ENCODE measurements at regions not wholly inside any gene's neighbourhood (a gene's known extent, or its start where the extent isn't known, plus 50 kb on each side); places are given as distances from the start of the nearest gene placed in this dataset.

DNA sequence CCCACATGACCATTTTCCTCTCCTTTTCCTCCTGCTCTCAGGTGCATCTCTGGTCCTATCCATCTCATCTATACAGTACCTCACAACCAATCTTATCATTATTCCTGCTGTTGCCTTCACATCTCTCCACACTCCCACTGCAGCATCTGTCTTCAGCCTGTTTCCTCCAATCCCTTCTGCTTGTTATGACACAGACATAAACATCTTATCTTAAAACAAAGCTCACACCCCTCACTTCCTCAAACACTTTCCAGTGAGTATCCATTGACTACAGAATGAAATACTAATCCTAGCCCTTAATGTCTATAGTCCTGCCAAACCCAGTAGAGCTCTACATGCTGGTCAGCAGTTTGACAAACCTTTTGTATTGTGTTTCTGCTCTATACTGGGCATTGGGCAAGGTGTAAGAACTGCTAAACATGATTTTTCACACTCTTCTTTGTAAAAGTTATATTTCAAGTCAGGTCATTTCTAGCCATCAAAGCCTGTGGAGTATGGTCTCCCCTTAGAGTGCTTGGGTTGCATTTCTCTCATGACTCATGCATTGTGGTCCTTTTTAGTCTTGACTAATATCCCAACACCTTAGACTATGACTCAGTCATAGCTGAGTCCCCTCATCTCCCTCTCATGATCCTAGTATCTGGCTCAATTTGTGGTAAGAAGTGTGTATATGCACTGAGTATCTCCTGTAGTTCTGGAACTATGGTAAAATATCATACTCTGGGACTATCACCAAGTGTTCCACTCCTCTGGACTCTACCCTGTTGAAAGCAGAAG lies 187.0 kb downstream of the CYRIA start:
- ATAC-seq (no peak), DNase-seq (no peak)
- Mint-ChIP-seq H3K27ac (no peak overlapping the region), H3K4me1 (no peaks in the 10 kb centered on the region), H3K4me3 (no peak overlapping the region), H3K27me3 (peaks cover 6% of the 10 kb centered on the region), H3K36me3 (ENCODE audit: low read depth) (no peaks in the 10 kb centered on the region)
- no peaks in the 10 kb centered on the region for H3K9me3 ChIP-seq (ENCODE audit: control insufficient read depth, low read length, poor library complexity, severe bottlenecking)

GRCh38 chr2:16477648-16478047 lies 188.0 kb downstream of the CYRIA start:
- DNase-seq (no peak), ATAC-seq (no peak)
- Mint-ChIP-seq H3K36me3 (ENCODE audit: low read depth) (no peaks in the 10 kb centered on the region), H3K4me3 (no peak overlapping the region), H3K27ac (no peak overlapping the region), H3K27me3 (no peaks in the 10 kb centered on the region), H3K4me1 (no peaks in the 10 kb centered on the region)
- H3K9me3 ChIP-seq (ENCODE audit: control insufficient read depth, low read length, poor library complexity, severe bottlenecking) = no peaks in the 10 kb centered on the region

- H3K4me1 Mint-ChIP-seq = no peaks in the 10 kb centered on the region
- no peaks in the 10 kb centered on the region for H3K27me3 Mint-ChIP-seq
- no peak overlapping the region for H3K4me3 Mint-ChIP-seq
- H3K27ac Mint-ChIP-seq = no peak overlapping the region
- ATAC-seq (no peak), DNase-seq (no peak)
- H3K36me3 Mint-ChIP-seq (ENCODE audit: low read depth) = no peaks in the 10 kb centered on the region
- no peaks in the 10 kb centered on the region for H3K9me3 ChIP-seq (ENCODE audit: control insufficient read depth, low read length, poor library complexity, severe bottlenecking)
These were observed 188.8 kb downstream of the CYRIA start for GRCh38 chr2:16476866-16477265.

DNA sequence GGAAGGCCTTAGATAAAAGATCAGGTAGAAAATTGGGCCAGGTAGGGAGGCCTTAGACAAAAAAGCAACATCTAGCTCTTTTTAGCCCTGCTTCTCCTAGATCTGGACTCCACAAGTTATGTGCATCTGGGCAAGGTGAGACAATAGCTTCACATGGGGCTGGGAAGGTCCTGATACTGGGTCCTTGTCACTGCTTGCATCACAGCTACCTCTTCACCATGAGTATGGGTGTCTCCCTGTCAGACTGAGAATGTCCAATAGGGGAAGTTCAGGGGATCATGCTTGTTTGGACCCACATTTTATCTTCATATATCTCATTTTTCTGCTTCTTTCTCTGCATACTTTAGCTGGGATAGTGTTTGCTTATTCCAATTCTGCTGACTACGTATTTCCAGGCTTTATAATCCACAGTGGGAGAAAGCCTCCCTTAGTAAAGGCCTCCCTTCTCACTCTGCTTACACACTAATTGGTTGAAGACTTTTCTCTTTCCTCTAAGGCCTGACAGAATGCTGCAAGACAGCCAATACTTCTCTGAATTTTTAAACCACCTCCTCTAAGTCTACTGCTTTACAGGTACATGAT lies 189.6 kb downstream of the CYRIA start:
- H3K27ac Mint-ChIP-seq = no peak overlapping the region
- no peaks in the 10 kb centered on the region for H3K27me3 Mint-ChIP-seq
- H3K4me1 Mint-ChIP-seq = no peaks in the 10 kb centered on the region
- ATAC-seq = no peak
- no peaks in the 10 kb centered on the region for H3K9me3 ChIP-seq (ENCODE audit: control insufficient read depth, low read length, poor library complexity, severe bottlenecking)
- DNase-seq = no peak
- no peak overlapping the region for H3K4me3 Mint-ChIP-seq
- no peaks in the 10 kb centered on the region for H3K36me3 Mint-ChIP-seq (ENCODE audit: low read depth)

- Mint-ChIP-seq H3K27ac (no peak overlapping the region), H3K4me3 (no peak overlapping the region), H3K36me3 (ENCODE audit: low read depth) (no peaks in the 10 kb centered on the region), H3K27me3 (no peaks in the 10 kb centered on the region), H3K4me1 (no peaks in the 10 kb centered on the region)
- ATAC-seq (no peak), DNase-seq (no peak)
- no peaks in the 10 kb centered on the region for H3K9me3 ChIP-seq (ENCODE audit: control insufficient read depth, low read length, poor library complexity, severe bottlenecking)
These were observed 190.0 kb downstream of the CYRIA start for GRCh38 chr2:16475586-16475985.

DNA sequence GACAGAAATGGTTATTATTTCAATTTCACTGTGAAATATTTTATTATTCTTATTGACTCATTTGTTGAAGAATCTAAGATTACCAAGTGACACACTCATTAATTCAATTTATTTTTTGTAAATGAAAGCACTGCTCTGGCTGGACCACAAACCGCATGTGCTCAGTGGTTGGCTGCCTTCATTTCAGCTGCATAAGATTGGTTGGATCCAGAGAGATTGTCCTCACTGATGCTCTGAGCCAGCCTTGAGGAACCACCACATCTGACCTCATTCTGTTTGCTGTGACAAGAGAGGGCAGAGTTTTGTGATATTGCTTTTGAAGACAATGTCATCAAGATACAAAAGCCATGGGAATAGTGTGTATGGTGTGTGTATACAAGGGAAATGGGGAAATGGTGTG lies 192.1 kb downstream of the CYRIA start:
- Mint-ChIP-seq H3K4me1 (no peaks in the 10 kb centered on the region), H3K27me3 (no peaks in the 10 kb centered on the region), H3K4me3 (no peak overlapping the region), H3K27ac (no peak overlapping the region), H3K36me3 (ENCODE audit: low read depth) (no peaks in the 10 kb centered on the region)
- no peak for DNase-seq
- no peak for ATAC-seq
- no peaks in the 10 kb centered on the region for H3K9me3 ChIP-seq (ENCODE audit: control insufficient read depth, low read length, poor library complexity, severe bottlenecking)

DNA sequence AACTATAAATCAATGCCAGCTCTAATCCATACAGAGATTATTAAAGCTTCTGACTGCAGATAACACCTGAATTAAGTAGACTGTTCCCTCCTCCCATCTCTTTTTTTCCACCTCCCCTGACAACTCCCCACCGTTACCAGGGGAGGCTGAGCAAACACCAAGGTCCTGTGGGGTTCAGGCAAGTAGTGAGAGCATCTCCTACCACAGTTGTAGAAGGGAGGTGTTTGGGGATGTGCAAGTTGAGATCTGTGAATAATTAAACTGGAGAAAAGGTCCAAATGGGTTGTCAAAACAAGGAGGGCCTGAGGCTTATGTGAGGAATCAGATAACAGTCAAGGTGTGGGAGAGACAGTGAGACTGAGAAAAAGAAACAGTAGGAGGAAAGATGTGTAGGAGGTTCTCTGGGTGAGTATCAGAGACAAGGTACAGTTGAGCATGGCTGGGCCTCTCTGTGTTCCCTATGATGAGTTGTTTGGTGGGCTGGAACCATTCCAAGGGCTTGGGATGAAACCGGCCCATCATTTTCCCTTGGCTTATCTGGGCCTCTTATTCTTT lies 194.6 kb downstream of the CYRIA start:
- no peaks in the 10 kb centered on the region for H3K27me3 Mint-ChIP-seq
- DNase-seq = no peak
- ATAC-seq = no peak
- H3K27ac Mint-ChIP-seq = no peak overlapping the region
- no peaks in the 10 kb centered on the region for H3K9me3 ChIP-seq (ENCODE audit: control insufficient read depth, low read length, poor library complexity, severe bottlenecking)
- no peaks in the 10 kb centered on the region for H3K36me3 Mint-ChIP-seq (ENCODE audit: low read depth)
- H3K4me1 Mint-ChIP-seq = no peaks in the 10 kb centered on the region
- H3K4me3 Mint-ChIP-seq = no peak overlapping the region

GRCh38 chr2:16466821-16467151 lies 198.8 kb downstream of the CYRIA start:
- H3K9me3 ChIP-seq (ENCODE audit: control insufficient read depth, low read length, poor library complexity, severe bottlenecking) = no peaks in the 10 kb centered on the region
- ATAC-seq (no peak), DNase-seq (no peak)
- no peaks in the 10 kb centered on the region for H3K36me3 Mint-ChIP-seq (ENCODE audit: low read depth)
- no peak overlapping the region for H3K27ac Mint-ChIP-seq
- H3K27me3 Mint-ChIP-seq = no peaks in the 10 kb centered on the region
- no peaks in the 10 kb centered on the region for H3K4me1 Mint-ChIP-seq
- no peak overlapping the region for H3K4me3 Mint-ChIP-seq

GRCh38 chr2:16466133-16466820 lies 199.4 kb downstream of the CYRIA start:
- Mint-ChIP-seq H3K4me3 (no peak overlapping the region), H3K4me1 (no peaks in the 10 kb centered on the region), H3K27ac (no peak overlapping the region), H3K27me3 (no peaks in the 10 kb centered on the region), H3K36me3 (ENCODE audit: low read depth) (no peaks in the 10 kb centered on the region)
- H3K9me3 ChIP-seq (ENCODE audit: control insufficient read depth, low read length, poor library complexity, severe bottlenecking) = no peaks in the 10 kb centered on the region
- ATAC-seq (no peak), DNase-seq (no peak)

DNA sequence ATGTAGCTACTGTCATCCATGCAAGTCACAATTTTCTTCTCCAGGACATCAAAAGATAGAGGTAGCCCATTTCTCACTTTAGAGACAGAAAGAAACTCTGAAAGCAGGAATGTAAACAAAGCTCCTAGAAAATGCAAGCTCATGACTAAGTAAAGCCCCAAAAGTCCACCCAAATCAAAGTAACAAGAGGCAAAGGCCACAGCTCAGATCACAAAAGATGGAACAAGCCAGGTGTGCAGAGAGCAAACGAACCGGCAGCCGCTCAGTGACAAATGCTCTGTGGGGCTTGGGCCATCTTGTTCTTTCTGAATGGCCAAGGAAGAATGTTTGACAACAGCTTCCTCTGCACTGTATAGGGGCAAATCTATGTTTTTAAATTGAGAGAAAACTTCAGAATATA lies 201.0 kb downstream of the CYRIA start:
- Mint-ChIP-seq H3K36me3 (ENCODE audit: low read depth) (no peaks in the 10 kb centered on the region), H3K27me3 (peaks cover 3% of the 10 kb centered on the region), H3K4me1 (no peaks in the 10 kb centered on the region), H3K4me3 (no peak overlapping the region), H3K27ac (no peak overlapping the region)
- no peak for ATAC-seq
- H3K9me3 ChIP-seq (ENCODE audit: control insufficient read depth, low read length, poor library complexity, severe bottlenecking) = no peaks in the 10 kb centered on the region
- DNase-seq = no peak

GRCh38 chr2:16462958-16463357 lies 202.7 kb downstream of the CYRIA start:
- Mint-ChIP-seq H3K27ac (no peak overlapping the region), H3K4me1 (no peaks in the 10 kb centered on the region), H3K27me3 (peaks cover 7% of the 10 kb centered on the region), H3K4me3 (no peak overlapping the region), H3K36me3 (ENCODE audit: low read depth) (peaks cover 2% of the 10 kb centered on the region)
- no peak for DNase-seq
- H3K9me3 ChIP-seq (ENCODE audit: control insufficient read depth, low read length, poor library complexity, severe bottlenecking) = no peaks in the 10 kb centered on the region
- ATAC-seq = no peak

DNA sequence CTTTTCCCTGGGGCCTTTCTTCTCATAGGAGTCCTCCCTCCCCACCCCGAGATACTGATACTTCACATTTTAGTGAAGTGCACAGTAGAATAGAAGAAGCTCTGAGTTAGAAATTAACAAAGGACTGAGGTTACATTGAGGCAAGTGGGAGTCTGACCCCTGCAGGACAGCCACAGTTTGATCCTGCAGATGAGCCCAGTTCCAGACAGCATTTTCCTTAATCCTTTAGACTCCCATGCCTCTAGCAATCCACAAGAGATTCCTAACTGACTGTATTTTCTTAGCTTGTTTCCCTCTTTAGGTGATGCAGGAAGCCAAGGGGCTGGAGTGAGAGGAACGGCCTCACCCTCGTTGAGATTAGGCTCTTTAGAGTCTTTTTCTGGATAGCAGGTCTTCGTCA lies 204.0 kb downstream of the CYRIA start:
- DNase-seq = no peak
- Mint-ChIP-seq H3K4me3 (no peak overlapping the region), H3K27ac (no peak overlapping the region), H3K36me3 (ENCODE audit: low read depth) (peaks cover 2% of the 10 kb centered on the region), H3K4me1 (no peaks in the 10 kb centered on the region), H3K27me3 (peaks cover 7% of the 10 kb centered on the region)
- ATAC-seq = no peak
- no peaks in the 10 kb centered on the region for H3K9me3 ChIP-seq (ENCODE audit: control insufficient read depth, low read length, poor library complexity, severe bottlenecking)

DNA sequence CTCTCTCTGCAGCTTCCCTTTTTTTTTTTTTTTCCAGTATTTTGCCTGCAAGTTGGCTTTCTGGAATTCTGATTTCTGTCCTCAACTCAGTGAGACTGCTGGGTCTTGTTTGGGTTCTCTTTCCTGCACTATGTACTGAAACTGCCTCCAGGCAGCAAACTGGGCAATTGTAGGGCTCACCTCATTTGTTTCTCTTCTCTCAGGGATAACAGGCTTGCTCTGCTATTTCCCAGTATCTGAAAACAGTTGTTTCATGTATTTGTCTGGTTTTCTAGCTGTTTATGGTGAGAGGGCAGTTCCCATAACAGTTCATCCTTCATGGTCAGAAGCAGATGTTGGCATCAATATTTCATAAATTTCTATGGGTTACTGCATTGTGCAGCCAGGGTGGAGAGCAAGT lies 206.0 kb downstream of the CYRIA start:
- no peak for ATAC-seq

More for the DNA sequence above, 206.0 kb downstream of the CYRIA start:
- DNase-seq = no peak
- Mint-ChIP-seq H3K27ac (no peak overlapping the region), H3K27me3 (peaks cover 7% of the 10 kb centered on the region), H3K36me3 (ENCODE audit: low read depth) (peaks cover 2% of the 10 kb centered on the region), H3K4me3 (no peak overlapping the region), H3K4me1 (no peaks in the 10 kb centered on the region)
- no peaks in the 10 kb centered on the region for H3K9me3 ChIP-seq (ENCODE audit: control insufficient read depth, low read length, poor library complexity, severe bottlenecking)

Measured in T-helper 17 cell (primary cell).